ENCODE measurements at regions not wholly inside any gene's neighbourhood (a gene's known extent, or its start where the extent isn't known, plus 50 kb on each side); places are given as distances from the start of the nearest gene placed in this dataset.
A peak's percentile ranks its signal among the peaks of the same experiment; 100 is the strongest.

DNA sequence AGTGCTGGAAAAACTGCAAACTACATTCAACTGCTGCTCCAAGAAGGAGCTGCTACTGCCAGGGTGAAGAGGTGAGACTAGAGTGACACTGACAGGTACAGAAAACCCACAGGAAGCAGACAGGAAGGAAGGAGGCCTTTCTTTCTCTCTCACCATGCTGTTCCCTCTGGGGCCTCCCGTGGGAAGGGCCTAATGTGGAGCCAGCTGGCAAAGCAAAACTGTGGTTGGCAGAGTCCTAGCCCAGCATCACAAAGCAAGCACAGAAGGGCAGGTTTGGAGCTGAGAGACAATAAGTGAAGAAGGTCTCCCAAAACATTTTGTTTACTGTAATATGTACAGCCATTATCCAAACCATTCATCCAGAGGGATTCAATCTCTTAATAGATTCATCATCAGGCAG is 122.5 kb upstream of the MAX start:
- no peak for DNase-seq (ENCODE audit: low read depth)

DNA sequence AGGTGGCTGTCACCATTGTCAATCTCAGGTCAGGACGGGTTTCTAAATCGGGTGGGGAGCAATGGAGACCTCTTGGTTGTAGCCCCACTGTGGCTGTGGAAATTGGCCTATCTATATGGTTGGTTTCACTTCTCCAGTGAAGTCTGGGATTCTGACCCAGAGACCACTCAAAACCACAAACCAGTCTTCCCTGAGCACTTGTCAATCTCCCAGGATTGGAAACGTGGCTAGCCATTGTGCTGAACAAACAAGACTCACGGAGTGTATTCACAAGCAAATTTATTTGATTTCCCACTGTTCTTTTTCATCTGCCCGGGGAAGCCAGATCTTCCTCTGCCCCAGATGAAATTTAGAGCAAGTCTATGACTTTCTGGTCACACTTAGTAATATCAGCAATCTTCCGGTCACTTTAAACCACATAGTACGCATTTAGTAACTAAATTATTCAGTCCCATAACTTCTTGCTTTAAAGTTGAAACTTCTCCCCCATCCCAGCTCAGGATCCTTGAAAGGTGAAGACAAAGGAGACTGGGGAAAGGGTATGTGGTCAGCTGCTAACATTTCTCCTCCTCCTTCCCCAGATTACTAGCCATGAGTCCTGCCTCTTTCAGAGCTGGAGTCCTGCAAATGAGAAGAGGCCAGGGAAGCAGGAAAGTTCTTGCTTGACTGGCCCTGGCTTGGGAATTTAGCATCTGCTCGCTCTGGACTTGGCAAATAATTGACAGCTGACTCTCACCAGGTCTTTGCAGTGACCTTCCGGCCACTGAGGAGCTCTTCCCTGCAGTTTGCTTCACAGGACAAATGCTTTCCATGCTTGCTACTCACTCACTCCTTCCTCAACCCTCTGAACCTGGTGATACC is 123.2 kb upstream of the MAX start:
- DNase-seq (ENCODE audit: low read depth): no peak

DNA sequence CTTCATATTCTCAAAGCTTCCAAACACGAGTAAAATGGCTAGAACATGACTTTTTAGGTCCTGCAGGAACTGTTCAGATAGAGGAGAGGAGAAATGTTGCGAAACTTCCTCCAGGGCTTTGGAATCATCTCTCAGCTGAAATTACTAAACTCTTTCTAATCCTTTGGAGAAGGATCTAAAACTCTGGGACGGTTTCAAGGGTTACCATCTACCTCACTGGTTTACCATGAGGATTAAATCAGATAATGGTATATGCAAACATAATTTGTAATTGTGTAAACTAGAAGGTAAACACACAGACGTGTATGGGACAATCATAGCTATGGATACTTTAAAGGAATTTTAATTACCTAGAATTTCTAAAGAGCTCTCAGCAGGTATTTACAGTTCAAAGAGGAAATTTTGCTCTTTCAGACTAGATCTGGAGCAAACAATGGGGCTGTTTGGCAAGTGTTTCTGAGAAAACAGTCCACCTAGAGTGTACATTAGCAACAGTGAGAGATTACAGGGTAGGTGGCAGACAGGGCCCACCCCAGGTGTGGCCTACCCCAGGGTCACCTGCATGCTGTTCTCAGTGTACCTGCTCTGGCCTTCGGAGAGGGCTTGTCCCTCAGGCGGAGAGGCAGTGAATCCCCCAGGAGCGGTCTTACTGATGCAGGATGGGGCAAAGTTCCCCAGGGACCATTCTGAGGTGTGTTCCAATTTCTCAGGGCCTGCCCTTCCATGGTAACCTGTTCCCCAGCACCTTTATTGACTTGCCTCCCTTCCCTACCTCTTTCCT is 124.7 kb upstream of the MAX start:
- no peak for DNase-seq (ENCODE audit: low read depth)

GRCh38 chr14:65228436-65228835 is 126.1 kb upstream of the MAX start:
- no peak for DNase-seq (ENCODE audit: low read depth)

DNA sequence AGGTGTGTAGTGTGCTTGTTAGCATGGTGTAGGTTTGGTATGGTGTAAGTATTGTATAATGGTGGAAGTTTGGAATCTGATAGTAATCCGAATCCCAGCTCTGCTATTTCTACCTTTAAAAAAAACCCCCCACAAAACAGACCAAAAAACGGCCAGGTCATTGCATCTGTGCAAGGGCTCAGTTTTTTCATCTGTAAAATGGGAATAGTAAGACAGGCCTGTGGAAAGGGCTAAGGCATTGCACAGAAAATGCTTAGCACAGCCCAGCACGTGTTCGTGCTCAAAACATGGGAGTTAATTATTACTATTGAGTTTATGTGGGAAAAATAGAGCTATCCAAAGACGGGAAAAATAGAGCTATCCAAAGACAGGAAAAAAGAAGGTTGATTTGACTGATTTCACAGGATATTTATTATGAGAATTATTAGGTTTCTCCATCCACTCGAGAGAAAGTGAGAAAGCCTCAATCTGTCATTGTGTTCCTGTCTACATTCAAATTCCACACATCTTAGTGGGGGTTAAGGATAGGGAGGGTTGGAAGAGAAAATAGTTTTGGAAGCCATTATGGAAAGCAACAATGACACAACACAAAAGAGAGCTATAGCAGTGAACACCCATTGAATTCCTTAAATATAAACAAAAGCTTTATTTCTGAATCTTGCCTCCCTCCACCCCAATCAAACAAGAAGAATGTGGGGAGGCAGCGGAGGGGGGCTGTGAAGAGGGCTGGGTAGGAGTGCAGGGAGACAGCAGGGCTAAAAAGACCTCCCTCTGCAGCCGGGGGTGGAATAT is 126.8 kb upstream of the MAX start:
- DNase-seq (ENCODE audit: low read depth): no peak

- DNase-seq (ENCODE audit: low read depth): peak; percentile 9
These were observed 127.7 kb upstream of the MAX start for GRCh38 chr14:65229748-65230728.

DNA sequence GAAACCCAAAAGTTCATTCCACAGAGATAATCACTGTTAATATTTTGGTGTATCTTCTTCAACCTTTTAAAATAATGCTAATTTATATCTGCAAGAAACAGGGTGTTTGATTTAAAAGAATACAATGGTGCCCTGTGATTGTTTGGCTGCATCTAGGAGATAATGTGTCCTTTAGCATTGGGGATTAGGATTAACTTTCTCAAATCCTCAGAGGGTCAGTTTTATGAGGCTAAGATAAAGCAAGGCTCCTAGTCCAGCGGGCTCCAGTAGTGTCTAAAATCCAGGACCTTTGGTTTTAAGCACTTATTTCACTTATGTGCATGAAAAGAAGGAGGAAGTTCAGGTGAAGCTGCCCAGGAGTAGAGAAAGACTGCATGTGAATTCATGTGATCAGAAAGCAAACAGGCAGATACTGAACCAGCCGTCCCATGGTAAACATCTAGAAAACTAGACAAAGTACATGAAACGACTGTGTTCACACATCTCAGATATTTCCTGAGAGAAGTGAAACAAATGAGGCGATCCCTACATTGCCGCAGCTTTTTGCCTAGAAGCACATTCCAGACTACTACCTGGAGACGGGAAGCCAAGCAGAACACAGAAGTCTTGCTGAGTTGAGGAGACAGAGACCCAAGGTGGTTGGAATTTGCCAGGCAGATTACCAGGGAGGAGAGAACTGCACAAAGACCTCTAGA is 129.1 kb upstream of the MAX start:
- DNase-seq (ENCODE audit: low read depth): no peak

- no peak for DNase-seq (ENCODE audit: low read depth)
These were observed 132.5 kb upstream of the MAX start for GRCh38 chr14:65234752-65235361.

- DNase-seq (ENCODE audit: low read depth): no peak
These were observed 134.9 kb upstream of the MAX start for GRCh38 chr14:65237023-65237814.

DNA sequence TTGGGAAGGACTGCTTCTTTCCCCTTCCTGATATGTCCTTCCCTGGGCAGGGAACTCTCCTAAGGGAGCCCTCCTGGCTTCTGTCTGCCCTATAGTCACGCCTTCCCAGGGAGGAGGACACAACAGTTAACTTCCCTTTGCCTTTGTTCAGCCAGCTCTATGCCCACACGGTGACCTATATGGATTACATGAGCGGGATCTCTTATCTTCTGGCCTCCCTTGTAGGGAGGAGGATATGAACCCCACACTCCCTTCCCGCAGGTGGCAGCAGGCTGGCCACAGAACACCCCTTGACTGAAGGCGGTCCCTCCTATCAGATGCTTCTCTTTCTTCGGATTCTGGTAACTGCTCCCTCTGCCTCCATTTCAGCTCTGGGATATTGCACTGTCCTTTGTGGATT is 135.6 kb upstream of the MAX start:
- no peak for DNase-seq (ENCODE audit: low read depth)

DNA sequence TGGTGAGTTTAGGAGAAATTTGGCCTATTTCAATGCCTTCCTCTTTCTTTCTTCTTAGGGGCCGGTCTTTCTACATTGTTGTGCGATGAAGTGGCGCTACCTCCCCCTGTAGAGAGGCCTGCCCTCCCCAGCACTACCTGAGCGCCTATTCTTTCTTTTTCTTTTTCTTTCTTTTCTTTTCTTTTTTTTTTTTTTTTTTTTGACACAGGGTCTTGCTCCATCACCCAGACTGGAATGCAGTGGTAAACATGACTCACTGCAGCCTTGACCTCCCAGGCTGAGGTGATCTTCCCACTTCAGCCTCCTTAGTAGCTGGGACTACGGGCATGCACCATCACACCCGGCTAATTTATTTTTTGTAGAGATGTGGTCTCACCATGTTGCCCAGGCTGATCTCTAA is 136.1 kb upstream of the MAX start:
- no peak for DNase-seq (ENCODE audit: low read depth)

- DNase-seq (ENCODE audit: low read depth): no peak
These were observed 137.0 kb upstream of the MAX start for GRCh38 chr14:65239143-65239937.

DNA sequence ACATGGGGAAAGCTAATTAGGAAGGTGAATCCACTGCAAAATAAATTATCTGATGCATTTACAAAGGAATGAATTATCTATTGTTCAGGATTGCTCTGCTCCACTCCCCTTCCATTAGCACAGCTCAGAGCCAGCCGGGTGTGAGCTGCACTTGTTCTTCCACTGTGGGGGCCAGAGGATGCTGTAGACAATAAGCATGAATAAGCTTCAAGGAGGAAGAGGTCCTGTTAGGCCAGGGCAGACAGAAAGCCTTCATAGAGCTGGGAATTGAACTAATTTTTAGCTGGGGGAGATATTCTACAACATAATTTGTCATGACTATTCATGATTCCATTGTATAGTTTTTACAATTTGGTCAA is 137.6 kb upstream of the MAX start:
- no peak for DNase-seq (ENCODE audit: low read depth)

DNA sequence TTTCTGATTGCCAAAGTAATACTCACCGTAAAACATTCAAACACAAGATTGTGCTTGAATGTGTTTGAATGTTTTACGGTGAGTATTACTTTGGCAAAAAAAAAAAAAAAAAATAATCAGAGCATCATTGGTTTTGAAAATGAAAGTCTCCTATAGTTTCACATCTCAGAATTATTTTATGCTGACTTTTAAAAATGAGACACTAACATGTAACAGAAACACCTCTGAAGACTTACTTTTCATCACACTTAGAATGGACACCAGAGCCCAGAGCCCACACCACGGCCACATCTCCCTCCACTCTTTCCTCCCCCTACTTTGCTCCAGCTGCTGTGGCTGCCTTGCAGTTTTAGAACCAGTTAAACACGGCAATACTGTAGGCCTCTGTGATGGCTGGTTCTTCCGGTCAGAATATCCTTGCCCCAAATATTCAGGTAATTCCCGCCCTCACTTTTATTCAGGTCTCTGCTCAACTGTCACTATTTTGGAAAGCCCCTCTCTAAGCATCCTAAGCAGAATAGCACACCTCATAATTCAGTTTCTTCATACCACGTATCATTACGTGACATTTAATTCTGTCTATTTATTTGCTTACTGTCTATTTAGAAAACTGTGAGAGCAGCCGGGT is 138.9 kb upstream of the MAX start:
- no peak for DNase-seq (ENCODE audit: low read depth)

DNA sequence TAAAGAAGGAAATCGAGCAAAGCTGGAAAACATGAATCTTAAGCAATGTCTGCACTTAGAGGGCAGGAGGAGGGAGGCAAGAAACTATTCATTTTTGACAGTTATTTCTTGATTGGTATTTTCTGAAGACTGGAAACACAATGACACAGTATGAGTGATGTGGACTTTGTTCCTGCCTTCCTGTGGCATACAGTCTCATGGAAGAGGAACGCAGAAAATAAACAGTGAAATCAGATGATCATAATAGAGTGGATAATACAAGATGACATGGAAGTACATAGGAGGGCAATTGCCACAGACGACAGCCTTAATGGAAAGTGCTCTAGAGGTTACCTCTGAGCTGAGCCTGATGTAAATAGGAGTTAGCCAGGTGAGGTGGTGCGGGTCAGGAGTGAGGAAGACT is 140.4 kb upstream of the MAX start:
- DNase-seq (ENCODE audit: low read depth): no peak

DNA sequence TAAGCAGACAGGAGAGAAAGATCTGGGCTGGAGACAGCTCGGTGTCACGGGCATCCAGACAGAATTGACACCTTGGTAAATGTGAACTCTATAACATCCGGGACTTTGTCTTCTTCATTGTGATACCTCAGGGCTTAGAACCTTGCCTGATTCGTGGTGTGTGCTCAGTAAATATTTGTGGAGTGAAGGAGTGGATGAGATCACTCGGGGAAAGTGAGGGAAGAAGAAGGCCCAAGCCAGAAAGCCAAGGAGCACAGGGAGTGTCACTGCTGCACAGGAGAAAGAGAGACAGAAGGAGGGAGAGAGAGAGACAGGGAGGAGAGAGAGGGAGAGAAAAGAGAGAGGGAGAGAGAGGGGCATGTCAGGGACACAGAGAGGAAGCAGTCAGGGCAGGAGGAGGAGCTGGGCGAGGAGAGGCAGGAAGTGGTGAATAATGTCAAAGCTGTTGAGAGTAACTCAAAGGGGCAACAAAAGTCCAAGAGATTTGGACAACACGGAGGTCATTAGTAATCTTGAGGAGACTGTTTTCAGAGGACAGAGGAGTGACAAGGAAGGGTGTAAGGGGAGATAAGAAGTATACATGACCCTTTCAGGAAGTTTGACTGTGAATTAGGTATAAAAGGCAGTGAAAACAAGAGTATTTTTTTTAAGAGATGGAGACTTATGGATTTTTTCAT is 141.6 kb upstream of the MAX start:
- no peak for DNase-seq (ENCODE audit: low read depth)

DNA sequence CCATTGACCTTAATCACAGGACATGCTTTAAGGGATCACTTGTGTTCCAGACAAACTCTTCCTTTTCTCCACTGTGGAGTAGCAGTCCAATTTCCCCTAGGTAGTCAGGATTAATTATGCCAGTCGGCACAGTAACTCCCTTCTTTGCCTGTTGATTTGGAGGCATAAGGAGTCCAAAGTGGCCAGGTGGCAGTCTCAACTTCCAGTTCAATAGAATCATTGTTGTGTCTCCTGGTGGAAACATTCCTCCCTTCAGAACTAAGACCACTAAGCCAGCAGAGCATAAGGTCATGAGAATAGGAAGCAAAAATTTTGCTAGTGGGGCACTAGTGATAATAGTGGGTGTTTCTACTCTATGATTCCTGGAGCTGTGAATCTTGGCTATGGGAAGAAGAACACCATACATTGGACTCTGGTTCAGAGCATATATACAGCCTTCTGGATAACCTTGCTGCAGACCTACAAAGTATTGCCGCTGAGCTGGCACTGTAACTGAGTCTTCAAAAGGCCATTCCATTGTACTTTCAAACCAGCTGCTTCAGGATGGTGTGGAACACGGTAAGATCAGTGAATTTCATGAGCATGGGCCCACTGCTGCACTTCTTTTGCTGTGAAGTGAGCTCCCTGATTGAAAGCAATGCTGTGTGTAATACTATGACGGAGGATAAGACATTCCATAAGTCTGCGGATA is 147.3 kb upstream of the MAX start:
- no peak for DNase-seq (ENCODE audit: low read depth)

All from T follicular helper cell (primary cell).